ENCODE measurements at regions not wholly inside any gene's neighbourhood (a gene's known extent, or its start where the extent isn't known, plus 50 kb on each side); places are given as distances from the start of the nearest gene placed in this dataset.
"Not testable (repeated sequence)": the region's sequence is repeated elsewhere in the genome, so short reads cannot be mapped to it uniquely, and the experiment has no call there.

- DNase-seq (ENCODE audit: low read depth), result not testable (repeated sequence)
These were observed 124.4 kb upstream of the RANBP3L start for GRCh38 chr5:36426070-36426469.

- DNase-seq (ENCODE audit: low read depth), result no peak
These were observed 133.8 kb upstream of the RANBP3L start for GRCh38 chr5:36435516-36435915.

GRCh38 chr5:36436306-36436705 lies 134.6 kb upstream of the RANBP3L start:
- DNase-seq (ENCODE audit: low read depth), result no peak

- DNase-seq (ENCODE audit: low read depth), result no peak
These were observed 137.3 kb upstream of the RANBP3L start for GRCh38 chr5:36438765-36439561.

GRCh38 chr5:36440300-36440699 lies 138.6 kb upstream of the RANBP3L start:
- no peak for DNase-seq (ENCODE audit: low read depth)

GRCh38 chr5:36441280-36441679 lies 139.6 kb upstream of the RANBP3L start:
- DNase-seq (ENCODE audit: low read depth), result no peak

- no peak for DNase-seq (ENCODE audit: low read depth)
These were observed 140.7 kb upstream of the RANBP3L start for GRCh38 chr5:36442352-36442751.

- DNase-seq (ENCODE audit: low read depth), result no peak
These were observed 141.1 kb upstream of the RANBP3L start for GRCh38 chr5:36442796-36443195.

- no peak for DNase-seq (ENCODE audit: low read depth)
These were observed 142.2 kb upstream of the RANBP3L start for GRCh38 chr5:36443941-36444340.

GRCh38 chr5:36444582-36445418 lies 143.1 kb upstream of the RANBP3L start:
- no peak for DNase-seq (ENCODE audit: low read depth)

- DNase-seq (ENCODE audit: low read depth), result no peak
These were observed 146.1 kb upstream of the RANBP3L start for GRCh38 chr5:36447776-36448175.

- no peak for DNase-seq (ENCODE audit: low read depth)
These were observed 148.7 kb upstream of the RANBP3L start for GRCh38 chr5:36450229-36451014.

- DNase-seq (ENCODE audit: low read depth), result no peak
These were observed 150.8 kb upstream of the RANBP3L start for GRCh38 chr5:36452424-36453006.

- no peak for DNase-seq (ENCODE audit: low read depth)
These were observed 148.7 kb upstream of the SLC1A3 start for GRCh38 chr5:36457511-36458270.

GRCh38 chr5:36458746-36459145 lies 147.7 kb upstream of the SLC1A3 start:
- DNase-seq (ENCODE audit: low read depth), result no peak

GRCh38 chr5:36459176-36460135 lies 146.9 kb upstream of the SLC1A3 start:
- no peak for DNase-seq (ENCODE audit: low read depth)

- DNase-seq (ENCODE audit: low read depth), result no peak
These were observed 143.9 kb upstream of the SLC1A3 start for GRCh38 chr5:36462295-36463021.

- not testable (repeated sequence) for DNase-seq (ENCODE audit: low read depth)
These were observed 130.5 kb upstream of the SLC1A3 start for GRCh38 chr5:36475942-36476341.

GRCh38 chr5:36478646-36479317 lies 127.6 kb upstream of the SLC1A3 start:
- no peak for DNase-seq (ENCODE audit: low read depth)
